ENCODE measurements at regions not wholly inside any gene's neighbourhood (a gene's known extent, or its start where the extent isn't known, plus 50 kb on each side); places are given as distances from the start of the nearest gene placed in this dataset.
A peak's percentile ranks its signal among the peaks of the same experiment; 100 is the strongest.

GRCh38 chr11:37558619-37559210, 960.7 kb upstream of the RAG2 start:
- DNase-seq: no peak

DNA sequence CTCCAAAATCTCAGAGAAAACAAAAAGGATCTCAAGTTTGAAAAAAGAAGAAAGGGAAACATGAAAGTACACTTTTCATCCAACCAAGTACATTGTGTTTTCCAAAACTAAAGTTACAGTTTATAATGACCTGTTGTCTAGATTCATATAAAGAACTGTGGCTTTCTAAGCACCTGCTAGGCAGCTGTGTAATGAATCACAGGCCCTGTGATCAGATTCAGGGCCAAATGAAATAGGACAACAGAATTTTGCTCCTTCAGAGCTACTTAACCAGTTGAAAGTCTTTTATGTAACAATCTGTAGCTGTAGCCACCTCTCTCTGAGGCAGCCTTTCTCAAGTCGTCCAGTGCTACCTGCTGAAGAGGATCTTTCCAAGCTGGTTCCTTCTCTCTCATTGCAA, 960.0 kb upstream of the RAG2 start:
- DNase-seq: peak; percentile 3

GRCh38 chr11:37552284-37552683, 954.2 kb upstream of the RAG2 start:
- no peak for DNase-seq

GRCh38 chr11:37544491-37544890, 946.5 kb upstream of the RAG2 start:
- no peak for DNase-seq

DNA sequence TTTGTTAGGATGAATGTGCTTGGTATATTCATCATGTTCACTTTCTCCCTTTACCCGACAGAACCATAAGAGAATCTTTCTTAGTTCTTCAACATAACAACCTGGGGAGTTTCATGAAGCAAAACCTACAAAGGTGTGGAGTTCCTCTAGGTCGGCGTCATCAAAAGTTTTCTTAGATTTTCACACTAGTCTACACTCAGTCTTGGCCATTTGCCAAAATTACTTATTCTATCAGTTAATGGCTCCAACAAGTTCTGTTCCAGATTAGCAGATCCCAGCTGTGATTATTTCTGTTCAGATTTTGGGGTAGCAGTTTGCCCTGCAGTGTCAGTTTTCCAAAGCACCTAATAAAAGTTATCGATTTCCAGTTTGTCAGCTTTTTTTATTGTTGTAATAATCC, 935.8 kb upstream of the RAG2 start:
- no peak for DNase-seq

DNA sequence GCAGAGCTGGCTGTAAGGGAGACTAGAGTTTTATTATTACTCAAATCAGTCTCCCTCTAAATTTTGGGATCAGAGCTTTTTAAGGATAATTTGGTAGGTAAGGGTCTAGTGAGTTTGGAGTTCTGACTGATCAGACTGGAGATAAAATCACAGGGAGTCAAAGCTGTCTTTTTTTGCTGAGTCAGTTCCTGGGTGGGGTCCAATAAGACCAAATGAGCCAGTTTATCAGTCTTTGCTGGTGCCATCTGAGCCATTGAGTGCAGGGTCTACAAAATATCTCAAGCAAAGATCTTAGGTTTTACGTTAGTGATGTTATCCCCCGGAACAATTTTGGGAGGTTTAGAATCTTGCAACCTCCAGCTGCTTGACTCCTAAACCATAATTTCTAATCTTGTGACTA, 935.1 kb upstream of the RAG2 start:
- DNase-seq: no peak

DNA sequence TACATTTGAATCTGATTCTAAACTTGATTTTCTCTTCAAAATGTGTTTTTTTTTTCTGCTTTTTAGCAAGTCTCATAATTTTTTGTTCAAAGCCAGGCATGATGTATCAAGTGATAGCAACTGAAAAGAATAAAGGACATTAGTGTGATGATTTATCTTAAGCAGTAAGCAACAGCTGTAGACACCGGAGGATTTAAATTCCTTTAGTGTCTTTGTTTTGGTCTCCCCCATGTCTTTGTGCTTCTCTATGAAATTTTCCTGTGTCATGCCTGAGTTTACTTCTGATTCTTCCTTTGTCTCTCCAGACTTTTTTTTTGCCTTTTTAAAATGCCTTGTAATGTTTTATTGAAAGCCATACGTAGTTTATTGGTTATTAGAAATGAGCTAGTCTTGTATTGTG, 934.2 kb upstream of the RAG2 start:
- DNase-seq: no peak

- DNase-seq: no peak
Observed at GRCh38 chr11:37527545-37527944, 929.5 kb upstream of the RAG2 start.

- no peak for DNase-seq
Observed at GRCh38 chr11:37525336-37525735, 927.3 kb upstream of the RAG2 start.

DNA sequence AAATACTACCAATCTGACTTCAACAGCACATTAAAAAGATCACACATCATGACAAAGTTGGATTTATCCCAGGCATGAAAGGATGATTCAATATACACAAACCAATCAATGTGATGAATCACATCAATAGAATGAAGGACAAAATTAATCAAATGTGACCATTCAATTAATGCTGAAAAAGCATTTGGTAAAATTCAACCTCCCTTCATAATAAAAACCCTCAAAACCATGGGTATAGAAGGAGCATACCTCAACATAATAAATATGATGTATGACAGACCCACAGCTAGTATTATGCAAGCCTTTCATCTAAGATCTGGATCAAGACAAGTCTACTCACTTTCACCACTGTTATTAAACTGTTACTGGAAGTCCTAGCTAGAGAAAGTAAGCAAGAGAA, 921.7 kb upstream of the RAG2 start:
- DNase-seq: no peak

DNA sequence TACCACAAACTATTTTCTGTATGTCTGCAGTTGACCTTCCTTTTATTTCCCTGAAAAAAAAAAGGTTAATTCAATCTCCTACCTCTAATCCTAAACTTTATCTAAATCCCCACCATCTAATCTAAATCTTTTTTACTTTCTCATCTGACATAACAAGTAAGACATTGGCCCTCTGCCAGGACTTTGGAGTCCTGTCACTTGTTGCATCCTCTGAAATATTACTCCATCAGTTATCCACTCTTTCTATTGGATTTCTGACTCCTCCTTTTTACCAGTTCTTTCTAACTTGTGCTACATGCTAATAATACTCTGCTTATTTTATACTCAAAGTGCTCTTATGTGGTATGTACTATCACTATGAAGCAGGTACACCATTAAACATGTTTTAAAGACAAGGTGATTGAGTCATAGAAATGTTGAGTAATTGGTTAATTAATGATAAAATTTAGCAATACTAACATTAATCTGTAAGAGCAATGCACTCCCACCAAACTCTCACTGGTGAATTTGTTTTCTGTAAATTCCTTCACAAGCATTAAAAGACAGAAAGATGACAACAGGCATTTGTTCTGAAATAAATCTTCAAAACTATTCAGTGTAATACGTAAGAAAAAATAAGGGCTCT, 914.2 kb upstream of the RAG2 start:
- DNase-seq: no peak

DNA sequence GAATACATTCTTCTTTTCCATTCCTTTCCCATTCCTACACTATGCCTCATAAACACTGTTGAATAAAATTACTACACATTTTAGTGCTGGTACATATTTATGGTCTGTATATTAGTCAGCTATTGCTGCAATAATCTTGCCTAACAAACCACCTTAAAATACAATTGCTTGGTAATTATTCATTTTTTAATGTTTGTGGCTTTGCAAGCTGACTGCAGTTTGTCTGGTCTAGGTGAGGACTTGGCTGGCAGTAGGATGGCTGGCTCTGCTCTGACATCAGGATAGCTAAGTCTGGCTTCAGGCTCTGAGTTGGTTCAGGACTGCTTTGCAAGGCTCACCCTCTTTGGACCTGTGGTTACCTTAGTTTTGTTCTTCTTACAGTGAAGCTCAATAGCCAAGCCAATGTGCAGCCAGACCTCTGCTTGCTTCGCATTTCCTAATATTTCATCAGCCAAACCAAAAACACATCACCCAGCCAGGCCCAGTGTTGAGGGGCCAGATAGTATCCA, 913.4 kb upstream of the RAG2 start:
- DNase-seq: no peak

DNA sequence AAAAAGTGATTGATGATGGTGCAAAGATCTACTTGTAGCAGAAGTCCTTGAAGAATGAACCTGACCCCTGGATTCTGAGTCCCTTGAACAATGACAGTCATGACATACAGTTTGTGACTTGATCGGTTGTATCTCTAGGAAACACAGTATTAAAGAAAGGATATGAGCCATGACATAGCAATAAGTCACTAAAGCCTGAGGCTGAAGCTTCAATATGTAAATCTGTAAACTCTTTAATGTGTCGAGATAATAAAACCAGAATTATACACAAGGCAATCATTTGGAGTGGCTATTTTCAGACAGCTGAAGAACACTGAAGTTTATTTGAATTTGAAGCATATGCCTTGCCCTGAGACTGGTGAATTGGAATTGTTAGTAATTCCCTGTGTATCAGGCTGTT, 911.5 kb upstream of the RAG2 start:
- no peak for DNase-seq

- no peak for DNase-seq
Observed at GRCh38 chr11:37506531-37506930, 908.5 kb upstream of the RAG2 start.

DNA sequence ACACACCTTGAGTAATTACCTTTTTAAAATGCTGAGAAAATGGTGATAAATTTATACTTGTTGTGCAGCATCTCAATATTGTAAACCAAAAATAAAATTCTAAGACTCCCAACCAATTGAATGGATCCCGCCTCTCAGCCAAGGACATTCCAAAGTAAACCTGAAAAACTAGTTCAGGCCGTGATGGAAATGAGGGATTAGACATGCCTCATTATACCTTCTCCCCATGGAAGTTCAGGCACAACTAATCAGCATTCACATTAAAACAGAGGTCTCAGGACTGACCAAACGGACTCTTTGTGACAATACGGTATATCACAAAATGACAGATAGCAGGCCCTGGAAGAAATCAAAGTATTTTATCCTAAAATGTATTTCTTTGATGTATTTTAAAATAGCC, 907.4 kb upstream of the RAG2 start:
- no peak for DNase-seq

- DNase-seq: no peak
Observed at GRCh38 chr11:37504921-37505320, 906.9 kb upstream of the RAG2 start.

DNA sequence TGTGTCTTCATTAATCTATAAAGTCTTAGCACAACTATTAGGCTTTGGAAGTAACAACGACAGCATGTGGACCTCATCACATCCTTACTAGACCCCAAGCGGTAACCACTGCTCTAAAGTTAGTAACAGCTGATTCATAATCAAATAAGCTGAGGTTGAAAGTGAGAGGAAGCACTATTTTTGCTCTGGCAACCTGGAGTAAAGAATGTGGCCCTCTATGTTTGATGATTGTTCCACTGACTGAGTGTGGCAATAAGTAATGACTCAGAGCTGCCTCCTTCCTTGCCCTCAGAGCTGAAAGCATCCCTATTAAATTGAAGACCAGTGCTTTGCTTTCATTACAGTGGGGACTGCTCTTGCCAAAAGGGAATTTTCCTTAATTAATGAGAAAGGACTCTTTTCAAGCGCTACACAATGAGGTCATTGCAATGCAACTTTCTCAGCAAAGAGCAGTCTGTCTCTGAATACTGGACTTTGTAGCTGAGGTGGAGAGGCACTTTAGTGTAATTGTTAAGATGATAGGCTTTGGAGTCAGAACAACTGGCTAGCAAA, 906.1 kb upstream of the RAG2 start:
- DNase-seq: no peak

DNA sequence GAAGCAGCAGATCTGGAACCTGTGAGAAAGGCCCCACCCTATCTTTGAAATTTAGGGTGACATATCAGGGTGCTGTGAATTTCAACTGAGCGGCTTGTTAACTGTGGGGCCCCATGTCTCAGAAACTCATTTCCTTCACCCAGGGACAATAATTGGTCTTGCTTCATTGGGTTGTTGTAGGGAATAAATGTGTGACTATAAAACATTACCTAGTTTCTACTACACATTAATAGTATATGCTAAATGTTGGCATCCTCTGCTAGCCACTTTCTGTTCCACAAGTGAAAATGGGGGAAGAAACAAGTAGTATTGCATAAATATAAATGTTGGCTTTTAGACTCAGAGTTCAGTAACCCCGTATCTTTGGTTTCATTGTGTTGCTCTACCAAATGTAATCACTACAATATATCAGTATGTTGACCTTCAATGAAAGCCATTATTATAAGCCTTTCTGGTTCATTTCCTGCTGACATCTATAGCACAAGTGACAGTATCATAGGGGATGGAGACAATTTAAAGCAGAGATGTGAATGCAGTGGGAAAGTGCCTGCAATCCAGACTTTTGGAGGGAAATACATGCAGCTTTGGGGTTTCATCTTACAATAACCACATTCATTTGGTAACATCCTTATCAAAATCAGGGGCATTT, 905.5 kb upstream of the RAG2 start:
- no peak for DNase-seq

- DNase-seq: no peak
Observed at GRCh38 chr11:37502202-37502601, 904.2 kb upstream of the RAG2 start.

DNA sequence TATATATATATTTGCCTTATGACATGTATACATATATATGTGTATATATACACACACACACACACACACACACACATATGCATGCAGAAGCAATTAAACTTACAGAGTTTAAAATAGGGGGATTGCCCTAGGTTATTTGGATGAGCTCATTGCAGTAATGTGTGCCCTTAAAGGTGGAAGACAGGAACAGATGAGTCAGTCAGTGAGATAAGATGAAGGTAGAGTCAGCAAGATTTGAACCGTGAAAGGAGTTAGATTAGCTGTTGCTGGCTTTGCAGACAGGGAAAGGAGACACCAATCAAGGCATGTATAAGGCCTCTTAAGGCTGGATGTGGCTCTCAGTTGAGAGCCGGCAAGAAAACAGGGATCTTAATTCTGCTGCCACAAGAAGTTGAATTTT, 902.4 kb upstream of the RAG2 start:
- no peak for DNase-seq

GRCh38 chr11:37497326-37497725, 899.3 kb upstream of the RAG2 start:
- no peak for DNase-seq

DNA sequence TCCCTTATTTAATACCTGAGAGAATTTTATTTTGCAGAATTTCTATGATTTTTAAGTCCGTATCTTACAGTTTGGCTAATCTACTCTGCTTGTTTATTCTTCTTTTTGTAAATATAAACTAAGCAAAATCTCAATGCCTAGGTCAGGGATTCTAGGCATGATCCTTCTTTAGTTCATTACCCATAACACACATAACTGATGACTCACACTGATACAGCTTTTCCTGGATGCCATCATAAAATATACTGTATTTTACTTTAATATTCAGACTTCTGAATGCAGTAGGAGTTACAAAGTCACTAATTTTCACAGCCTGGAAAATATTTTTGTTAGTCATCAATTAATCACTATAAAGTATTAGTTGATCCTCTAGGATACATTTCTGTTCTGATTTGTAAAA, 898.2 kb upstream of the RAG2 start:
- DNase-seq: no peak

DNA sequence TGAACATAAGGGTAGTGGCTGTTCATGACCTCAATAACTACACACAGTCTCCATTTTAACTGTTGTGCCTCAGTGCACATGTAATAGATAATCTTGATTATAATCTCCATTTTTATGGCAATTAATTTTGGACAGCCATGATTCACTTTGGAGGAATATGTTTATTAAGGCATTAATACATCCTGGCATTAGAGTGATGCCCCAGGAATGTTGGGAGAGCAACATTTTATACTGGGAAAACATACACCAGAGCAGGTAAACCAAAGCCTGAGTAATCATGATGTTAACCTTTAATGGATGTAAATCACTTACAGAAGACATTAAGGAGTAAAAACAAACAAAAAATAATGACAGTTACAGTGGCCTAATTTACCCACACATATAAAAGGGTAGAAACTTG, 886.3 kb upstream of the RAG2 start:
- no peak for DNase-seq

DNA sequence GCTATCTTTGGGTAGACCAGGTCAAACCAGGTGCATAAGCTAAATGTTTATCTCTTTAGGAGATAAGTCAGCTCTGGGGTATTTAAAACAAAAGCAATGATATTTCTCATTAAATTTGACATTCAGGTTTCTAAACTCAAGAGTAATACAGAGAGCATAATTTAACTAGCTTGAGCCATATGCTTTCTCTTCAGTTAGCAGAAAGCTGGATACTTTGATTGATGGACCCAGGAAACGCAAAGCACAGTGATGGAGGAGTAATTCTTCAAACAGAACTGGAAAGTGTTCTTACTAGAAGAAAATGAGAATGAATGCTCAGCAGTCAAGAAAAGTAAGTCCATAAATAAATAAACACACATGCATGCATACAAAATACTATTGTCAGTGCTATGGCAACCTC, 885.7 kb upstream of the RAG2 start:
- DNase-seq: no peak

Measured in DMS53 (cell line).